Kidney capillary endothelial cell (primary cell): ENCODE measurements at regions not wholly inside any gene's neighbourhood (a gene's known extent, or its start where the extent isn't known, plus 50 kb on each side); places are given as distances from the start of the nearest gene placed in this dataset.
A peak's percentile ranks its signal among the peaks of the same experiment; 100 is the strongest.
"Not testable (repeated sequence)": the region's sequence is repeated elsewhere in the genome, so short reads cannot be mapped to it uniquely, and the experiment has no call there.

Experiments used
- DNase-seq: peaks from one replicate; pipeline ENCODE4 v3.0.0-alpha.2; 2018; ENCODE audit warnings: low spot score

DNA sequence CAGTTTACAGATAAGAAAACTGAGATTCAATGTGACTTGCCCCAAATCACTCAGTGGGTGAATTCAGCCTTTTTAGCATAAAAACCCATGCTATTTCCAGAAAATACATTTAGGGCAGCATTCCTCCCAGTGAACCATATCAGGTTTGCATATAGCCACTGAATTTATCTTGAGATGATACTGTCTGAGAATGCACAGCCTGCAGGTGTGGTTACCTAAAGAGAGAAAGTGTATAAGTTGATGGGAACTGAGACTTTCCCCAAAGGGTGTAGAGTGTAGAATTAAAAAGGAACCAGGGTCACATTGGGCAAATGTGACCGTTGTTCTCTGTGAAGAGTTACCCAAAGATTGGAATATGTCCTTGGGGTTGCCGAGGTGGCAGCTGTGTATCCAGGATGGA, 100.0 kb upstream of the PIK3R1 start:
- no peak for DNase-seq

DNA sequence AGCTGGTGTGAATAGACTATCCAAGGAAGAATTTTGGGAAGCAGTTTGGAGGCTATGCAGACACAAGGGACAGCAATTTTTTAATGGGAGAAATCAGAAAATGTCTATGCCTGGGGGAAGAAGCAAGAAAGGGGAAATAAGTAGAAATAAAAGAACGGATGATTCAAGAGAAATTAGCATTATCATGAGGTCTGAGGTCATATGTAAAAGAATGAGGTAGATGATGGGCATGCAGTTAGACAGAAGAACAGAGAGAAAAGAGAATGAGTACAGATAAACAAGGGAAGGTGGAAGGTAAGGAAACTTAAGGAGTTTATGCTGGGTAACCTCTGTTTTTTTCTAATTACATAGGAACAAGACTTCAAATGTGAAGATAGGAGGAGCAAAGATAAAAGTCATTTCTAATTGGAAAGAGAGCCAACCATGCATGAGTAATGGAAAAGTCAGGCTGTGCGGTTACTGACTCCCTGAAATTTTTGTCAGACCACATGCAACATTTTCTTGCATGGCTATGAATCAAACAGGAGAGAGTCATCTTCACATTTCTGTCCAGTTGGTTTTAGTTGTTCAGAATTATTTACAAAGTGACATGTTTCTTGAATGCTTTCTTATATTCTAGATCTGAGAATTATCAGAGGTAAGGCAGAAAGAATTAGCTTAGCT, 101.0 kb upstream of the PIK3R1 start:
- DNase-seq: no peak

DNA sequence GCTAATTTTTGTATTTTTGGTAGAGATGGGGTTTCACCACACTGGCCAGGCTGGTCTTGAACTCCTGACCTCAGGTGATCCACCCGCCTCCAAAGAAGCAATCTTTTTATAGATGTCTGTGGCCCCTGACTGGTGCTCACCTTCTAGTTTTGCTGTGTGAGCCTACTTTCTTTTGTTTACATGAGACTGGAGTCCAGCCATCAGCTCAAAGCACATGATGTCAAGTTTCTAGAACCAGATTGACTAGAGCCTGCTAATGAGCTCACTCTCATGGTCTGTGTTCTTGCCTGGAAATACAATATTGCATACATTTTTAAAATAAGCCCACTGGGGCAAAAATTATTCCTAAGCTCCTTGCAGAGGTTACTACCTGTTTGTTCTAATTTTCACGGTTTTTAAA, 102.9 kb upstream of the PIK3R1 start:
- no peak for DNase-seq

DNA sequence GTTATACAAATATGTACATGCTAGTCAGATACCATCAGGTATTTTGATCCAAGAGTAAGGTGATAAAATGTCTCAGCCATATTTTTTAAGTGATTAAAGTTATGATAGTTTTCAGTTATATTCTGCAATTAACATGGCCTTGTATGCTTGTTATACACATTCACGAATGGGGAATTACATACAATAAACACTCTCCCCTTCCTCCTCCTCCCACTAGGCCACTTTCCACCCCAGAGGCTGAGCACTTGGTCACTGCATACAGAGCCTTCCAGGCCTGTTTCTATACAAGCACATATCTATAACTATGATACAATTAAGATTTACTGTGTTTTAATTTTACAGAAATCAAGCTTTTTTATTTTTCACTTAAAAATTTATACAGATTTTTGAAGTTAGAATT, 104.7 kb upstream of the PIK3R1 start:
- DNase-seq: no peak

DNA sequence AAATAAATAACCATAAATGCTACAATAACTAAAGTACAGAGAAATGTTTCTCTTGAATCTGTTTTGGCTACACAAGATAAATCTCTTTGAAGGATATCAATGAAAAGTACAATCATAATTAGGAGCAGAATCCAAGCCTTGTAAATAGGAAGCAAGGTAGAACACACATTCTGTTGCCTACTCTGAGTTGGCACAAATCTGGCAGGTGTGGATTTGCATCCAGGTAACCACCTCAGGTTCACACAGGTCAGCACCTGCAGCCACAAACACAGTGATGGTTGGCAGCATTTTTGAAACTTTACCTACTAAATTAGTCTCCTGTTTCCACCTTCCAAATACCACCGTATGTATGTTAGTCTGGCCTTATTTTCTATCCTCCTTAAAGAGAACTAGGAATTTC, 105.3 kb upstream of the PIK3R1 start:
- DNase-seq: no peak

DNA sequence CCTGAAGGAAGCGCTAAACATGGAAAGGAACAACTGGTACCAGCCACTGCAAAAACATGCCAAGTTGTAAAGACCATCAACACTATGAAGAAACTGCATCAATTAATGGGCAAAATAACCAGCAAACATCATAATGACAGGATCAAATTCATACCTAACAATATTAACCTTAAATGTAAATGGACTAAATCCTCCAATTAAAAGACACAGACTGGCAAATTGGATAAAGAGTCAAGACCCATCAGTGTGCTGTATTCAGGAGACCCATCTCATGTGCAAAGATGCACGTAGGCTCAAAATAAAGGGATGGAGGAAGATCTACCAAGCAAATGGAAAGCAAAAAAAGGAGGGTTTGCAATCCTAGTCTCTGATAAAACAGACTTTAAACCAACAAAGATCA, 111.3 kb upstream of the PIK3R1 start:
- DNase-seq: not testable (repeated sequence)

DNA sequence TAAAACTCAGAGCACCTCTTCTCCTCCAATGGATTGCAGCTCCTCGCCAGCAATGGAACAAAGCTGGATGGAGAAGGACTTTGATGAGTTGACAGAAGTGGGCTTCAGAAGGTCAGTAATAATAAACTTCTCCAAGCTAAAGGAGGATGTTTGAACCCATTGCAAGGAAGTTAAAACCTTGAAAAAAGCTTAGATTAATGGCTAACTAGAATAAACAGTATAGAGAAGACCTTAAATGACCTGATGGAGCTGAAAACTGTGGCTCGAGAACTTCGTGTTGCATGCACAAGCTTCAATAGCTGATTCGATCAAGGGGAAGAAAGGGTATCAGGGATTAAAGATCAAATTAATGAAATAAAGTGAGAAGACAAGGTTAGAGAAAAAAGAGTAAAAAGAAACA, 112.3 kb upstream of the PIK3R1 start:
- DNase-seq: not testable (repeated sequence)

DNA sequence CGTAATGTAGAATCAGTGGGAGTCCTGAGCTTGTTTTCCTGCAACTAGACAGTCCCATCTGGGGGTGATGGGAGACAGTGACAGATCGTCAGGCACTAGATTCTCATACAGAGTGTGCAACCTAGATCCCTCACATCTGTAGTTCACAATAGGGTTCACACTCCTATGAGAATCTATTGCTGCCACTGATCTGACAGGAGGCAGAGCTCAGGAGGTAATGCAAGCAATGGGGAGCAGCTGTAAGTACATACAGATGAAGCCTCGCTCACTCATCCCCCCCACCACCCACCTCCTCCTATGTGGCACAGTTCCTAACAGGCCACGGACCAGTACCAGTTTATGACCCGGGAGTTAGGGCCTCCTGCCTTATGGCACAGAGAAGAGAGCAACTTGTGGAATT, 116.2 kb upstream of the PIK3R1 start:
- no peak for DNase-seq

DNA sequence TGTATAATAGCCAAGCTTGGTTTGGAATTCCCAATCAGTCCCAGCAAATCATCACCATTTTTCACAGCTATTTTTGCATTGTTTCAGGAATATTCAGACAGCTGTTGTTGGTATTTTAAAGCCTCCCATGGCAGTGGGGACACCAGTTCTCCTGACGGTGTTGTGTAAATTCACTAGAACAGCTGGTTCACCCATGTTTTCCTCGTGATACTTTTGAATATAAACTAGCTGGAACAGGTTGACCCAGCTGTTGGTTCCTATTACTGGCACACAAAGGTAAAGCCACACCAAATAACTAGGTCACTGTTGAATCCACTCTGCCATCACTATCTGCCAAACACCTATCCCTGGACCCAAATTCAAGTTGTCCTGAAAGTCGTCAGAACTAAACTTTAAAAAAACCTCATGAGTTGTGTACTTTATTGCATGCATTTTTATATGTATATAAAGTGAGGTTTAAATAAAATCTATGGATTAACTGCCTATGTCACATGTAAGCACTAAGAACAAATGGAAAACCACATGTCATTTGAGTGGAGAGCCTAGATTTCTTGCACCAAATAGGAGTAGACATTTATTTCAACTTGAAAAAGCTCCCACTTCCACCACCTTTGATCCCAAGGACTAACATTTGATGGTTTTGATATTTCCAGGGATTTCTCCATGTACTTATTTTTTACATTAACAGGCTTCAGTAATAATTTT, 121.9 kb upstream of the PIK3R1 start:
- no peak for DNase-seq

DNA sequence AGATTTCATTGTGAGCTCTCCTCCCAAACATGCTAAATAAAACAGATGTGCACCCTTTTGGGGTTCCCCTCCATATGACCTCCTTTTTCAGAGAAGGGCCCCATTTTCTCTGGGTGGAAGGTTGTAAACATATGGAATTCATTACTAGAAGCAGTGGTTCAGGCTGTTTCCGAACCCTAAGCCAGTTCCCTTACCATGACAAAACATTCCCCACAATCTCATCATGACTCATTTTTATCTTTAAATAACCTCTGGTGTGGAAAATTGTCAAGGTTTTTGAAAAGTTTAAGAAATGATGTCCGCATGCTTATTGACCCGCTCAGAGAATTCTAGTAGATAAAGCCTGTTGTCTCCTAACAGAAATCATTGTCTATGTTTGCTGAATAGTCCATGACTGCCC, 127.3 kb upstream of the PIK3R1 start:
- DNase-seq: no peak

DNA sequence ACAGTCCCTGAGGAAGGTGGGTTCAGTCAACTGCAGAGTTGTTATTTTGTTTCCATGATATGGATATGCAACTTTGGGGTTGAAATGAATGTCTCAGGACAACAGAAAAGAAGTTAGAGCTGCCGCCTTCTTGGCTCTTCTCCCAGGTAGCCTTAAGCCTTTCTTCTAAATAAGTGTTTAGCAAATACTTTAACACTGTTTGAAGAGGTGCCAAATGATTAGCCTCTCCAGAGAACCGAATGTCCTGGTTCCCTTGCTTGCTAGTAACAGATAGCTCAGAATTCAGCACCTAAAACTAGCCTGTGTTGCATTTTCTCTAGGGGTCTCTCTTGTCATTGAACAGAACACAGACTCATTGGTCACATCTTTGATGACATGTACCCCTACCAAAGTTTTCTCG, 127.7 kb upstream of the PIK3R1 start:
- no peak for DNase-seq

DNA sequence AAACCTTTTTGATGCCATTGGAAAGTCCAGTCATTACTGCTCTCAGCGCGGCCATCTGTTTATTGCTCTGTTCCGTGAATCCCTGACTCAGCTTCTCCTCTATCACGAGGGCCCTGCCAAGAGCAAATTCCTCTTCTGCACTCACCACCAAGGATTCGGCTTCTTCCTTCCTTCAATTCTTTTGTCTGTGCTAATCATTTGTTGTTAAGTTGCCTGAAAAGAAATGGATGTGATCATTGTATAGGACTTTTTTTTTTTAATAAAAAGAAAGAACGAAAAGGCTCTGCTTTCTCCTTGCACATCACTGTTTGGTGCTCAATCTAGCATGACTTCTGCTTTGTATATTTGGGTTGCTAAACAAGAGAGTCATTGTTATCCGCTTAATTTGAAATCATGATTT, 128.7 kb upstream of the PIK3R1 start:
- DNase-seq: peak; percentile 1

DNA sequence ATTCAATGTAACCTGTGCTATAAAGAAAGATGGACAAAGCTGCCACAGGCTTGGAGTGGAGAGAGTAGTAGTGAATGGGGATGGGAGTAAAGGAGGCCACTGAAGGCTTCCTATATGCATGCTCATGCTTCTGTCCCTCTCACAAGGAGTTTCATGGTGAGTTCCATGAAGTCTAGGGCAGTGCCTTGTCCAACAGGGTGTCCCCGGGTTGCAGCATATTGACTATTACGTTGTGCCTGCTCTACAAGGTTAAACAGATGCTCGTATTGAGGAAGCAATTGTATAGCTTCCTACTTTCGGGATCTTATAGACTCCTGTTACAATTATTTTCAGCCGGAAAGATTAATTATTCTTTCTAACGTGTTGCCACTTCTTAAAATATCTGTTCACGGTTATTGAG, 129.1 kb upstream of the PIK3R1 start:
- DNase-seq: no peak

DNA sequence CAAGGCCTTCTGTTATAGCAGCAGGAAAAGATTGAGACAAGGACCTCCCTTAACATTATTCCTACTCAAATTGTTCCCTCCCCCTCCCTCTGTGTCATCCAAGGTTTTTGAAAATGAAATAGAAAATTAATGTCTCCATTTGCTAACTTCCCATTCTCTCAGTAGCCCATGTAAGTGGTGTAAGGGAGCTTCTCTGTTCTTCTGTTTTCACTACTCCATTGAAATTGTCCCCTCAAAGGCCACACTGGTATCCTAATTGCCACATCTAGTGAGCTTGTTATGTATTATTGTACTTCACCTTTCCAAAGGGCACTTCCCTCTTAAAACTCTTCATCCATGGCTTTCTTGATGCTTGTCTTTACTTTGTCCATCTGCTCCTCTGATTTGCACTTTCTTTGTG, 131.2 kb upstream of the PIK3R1 start:
- DNase-seq: no peak

DNA sequence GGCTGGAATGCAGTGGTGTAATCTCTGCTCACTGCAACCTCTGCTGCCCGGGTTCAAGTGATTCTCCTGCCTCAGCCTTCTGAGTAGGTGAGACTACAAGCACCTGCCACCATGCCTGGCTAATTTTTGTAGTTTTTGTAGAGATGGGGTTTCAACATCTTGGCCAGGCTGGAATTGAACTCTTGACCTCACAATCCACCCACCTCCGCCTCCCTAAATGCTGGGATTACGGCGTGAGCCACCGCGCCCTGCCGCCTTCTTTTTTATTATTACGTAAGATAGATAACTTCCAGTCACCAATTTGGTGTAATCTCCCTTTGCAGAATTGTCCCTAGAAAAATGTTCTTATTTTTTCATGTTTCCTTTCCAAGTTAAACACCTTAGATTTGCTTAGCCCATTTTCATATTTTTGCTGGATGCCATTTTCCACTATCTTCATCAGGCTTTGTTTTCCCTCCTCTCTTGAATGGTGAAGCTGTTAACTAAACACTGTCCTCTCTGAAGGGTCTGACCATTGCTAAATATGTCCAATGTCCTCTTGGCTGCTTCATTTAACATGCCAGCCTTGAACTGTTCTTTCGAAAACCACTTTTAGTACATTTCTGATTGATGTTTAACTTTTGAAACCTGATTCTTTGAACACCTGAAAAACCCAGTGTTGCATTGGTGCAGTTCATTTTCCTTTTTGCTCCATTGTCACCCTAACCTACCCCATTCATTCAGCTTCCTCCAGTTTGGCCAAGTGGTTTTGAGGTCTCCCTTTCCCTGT, 135.1 kb upstream of the PIK3R1 start:
- no peak for DNase-seq

DNA sequence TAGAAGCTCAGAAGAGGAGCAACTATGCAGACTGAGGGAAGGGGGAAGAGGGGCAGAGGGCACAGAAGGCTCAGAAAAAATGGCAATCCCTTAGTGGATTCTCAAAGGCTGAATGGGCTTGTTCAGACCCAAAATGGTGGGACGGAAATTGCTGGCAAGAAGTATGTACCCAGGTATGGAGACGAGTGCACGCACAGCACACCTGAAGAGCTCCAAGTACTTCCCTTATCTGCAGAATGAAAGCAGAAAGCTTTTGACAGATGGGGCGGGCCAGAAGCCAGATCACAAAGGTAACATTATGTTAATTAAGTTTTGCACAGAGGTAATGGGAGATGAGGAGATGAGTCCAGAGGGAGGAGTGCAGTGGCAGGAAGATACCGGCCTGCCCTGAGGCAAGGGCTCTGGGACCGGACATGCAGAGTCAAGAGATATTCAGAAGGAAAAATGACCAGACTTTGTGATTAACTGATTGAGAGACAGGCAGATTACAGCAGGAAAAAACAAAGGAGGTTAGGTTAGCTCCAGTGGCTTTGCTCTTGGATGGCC, 138.1 kb upstream of the PIK3R1 start:
- DNase-seq: no peak

DNA sequence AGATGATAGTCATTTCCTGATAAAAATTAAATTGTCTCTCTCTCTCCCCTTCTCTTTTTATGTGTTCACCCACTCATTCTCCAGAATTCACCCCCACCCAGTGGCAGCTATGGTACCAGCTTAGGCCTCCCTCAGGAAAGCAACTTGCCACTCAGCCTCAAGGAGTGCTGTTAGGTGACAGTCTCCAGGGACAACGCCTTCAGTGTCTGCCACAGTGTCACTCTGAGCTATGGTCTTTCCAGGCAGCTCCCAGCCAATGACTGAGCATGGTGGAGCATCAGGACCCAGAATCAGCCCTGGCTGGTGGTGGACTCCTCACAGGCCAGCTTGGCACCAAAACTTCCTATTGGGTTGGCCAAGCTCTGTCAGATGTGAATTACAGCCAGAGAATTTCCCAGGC, 140.9 kb upstream of the PIK3R1 start:
- no peak for DNase-seq

DNA sequence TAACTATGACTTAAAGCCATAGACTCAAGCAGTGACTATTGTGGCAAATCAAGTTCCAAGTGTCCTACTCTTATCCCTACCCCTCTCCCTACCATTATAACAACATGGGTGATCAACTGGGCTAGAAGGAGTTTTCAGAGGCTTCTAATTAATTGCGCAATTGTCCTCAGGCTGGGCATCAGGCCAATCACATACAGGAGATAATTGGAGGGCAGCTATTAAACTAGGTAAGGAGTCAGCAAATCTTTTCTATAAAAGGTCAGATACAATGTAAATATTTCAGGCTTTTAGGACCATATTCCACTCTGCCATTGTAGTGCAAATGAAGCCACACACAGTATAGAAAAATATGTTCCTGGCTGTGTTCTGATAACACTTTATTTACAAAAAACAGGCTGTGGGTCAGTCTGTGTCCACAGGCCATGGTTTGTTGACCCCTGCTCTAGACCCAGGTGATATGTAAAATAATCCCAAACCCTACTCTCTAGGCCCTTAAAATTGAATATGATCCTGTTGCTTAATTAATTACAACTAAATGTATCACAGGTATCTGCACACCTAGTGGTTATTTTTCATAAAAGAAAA, 141.4 kb upstream of the PIK3R1 start:
- no peak for DNase-seq

DNA sequence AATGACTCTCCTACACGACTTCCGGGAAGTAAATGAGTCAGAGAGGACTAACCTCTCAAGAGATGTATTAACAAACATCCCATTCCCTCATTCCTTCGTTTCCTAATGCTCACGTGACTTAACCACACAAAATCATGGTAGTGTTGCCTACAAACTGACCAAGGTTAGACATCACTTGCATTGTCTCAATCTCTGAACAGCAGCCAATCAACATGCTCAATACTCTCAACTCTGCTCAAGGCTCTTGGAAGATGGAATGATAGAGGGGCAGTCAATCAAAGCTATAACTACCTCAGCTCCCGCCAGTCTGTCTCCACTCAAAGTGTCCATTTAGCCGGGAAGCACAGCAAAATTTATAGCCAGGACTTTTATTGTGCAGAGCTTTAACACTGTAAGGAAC, 143.8 kb upstream of the PIK3R1 start:
- no peak for DNase-seq

DNA sequence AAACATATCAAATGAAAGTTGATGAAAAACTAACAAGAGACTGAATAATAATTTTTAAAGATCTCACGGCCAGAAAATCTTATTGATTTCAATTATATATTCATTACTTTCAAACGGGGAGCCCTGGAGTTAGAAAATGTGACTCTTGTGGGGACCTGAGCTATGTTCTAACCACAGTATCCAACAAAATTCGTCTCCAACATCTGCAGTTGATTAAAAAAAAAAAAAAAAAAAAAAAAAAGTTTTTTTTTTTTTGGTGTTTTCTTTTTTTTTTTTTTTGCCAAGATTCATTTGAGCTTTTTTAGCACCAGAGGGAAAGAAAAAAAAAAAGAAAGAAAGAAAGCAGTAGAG, 144.3 kb upstream of the PIK3R1 start:
- no peak for DNase-seq

DNA sequence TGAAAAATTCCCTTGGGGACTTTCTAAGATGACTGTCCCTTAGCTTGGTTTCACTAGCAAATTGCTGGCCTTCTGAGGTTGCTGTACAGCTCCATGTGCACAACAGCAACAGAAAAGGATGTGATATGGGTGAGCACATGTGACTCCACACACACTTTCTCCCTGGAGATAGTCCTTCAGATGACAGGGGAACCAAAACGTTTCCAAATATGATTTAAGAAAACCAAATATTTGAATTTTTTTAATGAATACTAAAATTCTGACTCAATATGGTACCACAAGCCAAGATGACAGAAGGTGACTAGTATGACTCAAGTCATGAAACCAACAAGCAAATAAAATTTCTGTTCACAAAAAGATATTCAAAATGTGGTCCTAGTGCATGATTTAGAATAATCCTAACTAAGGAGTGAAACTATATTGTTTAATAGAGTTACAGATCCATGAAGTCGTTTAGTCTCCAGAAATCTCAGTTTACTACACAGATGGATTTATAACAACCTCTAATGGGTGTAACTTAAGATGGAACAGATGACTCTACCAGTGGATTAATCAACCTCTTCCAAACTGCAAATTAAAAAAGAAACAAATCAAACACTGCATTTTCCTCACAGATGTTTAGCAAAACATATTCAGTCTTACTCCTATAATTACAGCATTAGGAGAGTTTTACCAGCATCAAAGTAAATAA, 144.8 kb upstream of the PIK3R1 start:
- DNase-seq: no peak

DNA sequence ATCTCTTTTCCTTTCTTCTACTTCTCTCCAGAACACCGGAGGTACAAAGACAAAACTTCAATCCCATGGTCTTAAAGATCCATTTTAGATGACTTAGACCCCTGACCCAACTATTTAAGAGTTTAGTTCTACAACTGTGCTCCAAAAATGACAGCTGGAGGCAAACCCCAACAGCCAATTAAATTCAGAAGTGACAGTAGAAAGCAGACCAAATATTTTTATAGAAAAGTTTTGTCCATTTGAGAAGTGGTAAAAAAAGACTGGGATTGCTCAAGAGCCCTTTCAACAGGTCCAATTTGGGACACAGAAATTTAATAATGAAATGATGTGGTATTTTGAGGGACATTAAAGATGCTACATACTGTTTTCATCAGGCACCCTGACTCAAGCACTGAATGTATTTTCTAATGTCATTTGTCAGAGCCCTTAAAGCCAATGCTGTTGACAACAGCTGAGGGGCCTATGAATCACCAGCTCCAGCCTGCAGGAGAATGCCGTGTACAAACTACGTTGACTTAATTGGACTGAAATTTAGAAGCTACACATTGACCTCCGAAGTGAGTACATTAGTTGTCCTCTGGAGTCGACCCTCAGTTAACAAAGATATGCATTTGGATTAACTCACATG, 147.5 kb upstream of the PIK3R1 start:
- DNase-seq: no peak
